GM18867 (cell line): ENCODE measurements at regions not wholly inside any gene's neighbourhood (a gene's known extent, or its start where the extent isn't known, plus 50 kb on each side); places are given as distances from the start of the nearest gene placed in this dataset.

Source experiments
- ATAC-seq: cut with Tn5 transposase; IDR thresholded peaks from one replicate; pipeline ENCODE4 v1.9.1; 2021; ENCODE audit warnings: mild to moderate bottlenecking, moderate library complexity; ENCODE audit not compliant: unreplicated experiment

GRCh38 chr13:78997902-78998629 is 339.1 kb upstream of the OBI1 start:
- peak; percentile 43 for ATAC-seq

DNA sequence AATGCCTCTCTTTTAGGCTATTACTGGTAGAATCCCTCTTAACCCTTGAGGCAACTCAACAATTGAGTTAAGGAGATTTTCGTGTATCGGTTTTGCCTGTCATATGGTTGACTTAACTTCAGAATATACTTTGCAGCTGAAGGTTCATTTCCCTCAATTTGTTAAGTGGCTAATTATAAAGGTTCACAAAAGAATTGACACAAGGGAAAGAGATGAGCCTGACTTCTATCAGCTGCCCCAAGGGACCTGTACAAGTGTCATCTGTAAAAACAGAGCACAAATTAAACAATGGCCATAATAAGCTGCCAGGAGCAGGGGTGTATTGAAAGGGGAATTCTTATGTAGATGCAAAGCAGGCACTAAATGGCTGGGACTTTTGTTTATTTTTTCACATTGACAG is 334.8 kb upstream of the OBI1 start:
- ATAC-seq = no peak

DNA sequence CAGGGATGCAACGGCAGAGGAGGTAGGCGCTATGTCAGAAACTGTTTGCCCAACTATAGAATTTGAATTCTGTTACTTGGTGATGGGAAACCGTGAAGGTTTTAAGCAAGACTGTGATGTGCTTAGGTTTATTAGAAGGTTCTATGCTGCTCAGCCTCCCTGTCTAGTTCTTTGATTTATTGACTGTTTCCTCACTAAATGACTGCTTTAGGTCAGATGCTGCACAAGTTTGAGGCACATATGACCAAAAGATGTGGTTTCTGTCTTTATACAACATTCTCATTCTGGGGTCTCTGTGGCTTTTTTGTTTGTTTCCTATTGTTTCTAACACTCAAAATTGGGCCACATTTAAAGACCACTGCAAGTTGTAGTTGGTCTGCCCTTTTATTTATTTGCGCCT is 323.0 kb upstream of the OBI1 start:
- ATAC-seq = no peak

DNA sequence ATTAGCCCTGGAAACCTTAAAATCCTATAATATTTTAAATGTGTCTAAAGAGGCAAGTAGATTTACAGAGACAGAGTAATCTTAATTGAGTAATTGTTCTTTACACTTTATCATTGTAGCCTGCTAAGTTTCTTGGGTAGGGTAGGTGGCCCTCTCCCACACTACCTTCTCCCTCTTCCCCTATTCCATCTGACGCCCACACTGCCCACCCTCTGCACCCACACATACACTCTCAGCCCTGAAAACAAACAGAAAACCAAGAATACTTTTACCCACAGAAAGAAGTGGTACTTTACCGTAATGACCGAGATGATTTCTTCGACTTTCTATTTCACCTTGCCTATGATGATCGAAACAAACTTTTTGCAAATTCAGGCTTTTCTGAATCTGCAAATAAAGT is 320.4 kb upstream of the OBI1 start:
- ATAC-seq = no peak

DNA sequence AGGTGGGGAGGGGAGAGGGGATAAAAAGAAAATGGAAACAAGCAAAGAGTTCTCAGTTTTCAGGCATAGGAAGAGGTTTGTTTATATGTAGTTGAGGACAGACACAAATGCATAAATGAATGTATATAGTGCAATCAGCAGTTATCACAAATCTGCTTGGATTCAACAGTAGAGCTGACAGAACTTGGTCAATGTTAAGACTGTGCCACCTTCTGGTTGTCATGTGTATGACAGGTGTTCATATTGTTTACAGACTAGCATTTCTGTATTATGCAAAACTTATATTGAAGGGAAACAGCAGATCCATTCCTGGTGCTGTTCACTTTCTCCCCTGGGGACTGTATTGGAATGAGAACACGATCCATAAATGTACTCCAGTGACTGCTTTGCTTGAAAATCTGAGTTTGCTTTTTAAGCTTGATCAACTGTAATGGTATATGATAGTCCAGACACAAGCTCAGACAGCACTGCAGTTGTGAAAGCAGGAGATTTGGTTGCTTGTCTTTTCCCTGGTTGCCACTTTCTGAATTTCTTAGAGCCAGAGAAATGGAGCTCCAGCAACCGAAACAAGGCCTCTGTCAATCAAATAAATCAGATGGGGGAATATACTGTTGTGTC is 319.5 kb upstream of the OBI1 start:
- ATAC-seq = peak; percentile 96

- no peak for ATAC-seq
Measured at GRCh38 chr13:78977311-78977710, 318.4 kb upstream of the OBI1 start.

DNA sequence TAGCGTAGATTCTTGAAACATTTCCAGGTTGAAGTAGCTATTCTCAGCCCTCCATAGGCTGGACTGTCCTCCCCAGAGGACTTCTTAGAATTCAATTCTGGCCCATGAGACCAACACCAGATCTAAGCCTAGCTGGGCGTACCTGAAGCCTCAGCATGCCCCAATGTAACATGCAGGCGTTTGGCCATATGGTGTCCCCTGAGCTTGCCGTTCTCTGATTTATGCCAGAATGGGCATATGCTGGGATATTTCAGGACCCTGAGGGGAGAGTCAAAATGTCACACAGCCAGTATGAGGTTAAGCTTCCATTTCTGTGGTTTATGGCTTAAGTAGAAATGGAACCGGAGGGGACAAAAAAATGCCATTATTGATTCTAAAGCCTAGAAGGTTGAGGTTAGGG is 317.7 kb upstream of the OBI1 start:
- no peak for ATAC-seq

DNA sequence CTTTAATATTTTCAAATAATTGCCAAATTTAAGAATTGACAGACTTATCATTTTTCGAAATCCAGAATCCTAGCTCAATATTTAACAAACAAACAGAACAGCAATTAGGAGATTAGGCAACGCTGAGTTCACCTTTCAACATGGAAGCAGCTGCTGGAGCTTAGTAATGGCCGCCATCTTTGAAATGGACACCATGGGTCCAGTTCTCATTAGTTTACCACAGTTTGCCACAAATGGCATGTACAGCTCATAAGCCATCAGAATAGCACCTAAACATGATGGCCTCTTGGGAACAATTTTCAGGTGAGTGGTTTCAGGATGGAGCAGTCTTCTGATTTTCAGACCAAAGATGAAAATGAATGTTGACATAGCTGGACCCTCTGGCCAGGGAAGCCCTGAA is 313.6 kb upstream of the OBI1 start:
- ATAC-seq = no peak

- no peak for ATAC-seq
Measured at GRCh38 chr13:78971355-78972025, 312.5 kb upstream of the OBI1 start.

DNA sequence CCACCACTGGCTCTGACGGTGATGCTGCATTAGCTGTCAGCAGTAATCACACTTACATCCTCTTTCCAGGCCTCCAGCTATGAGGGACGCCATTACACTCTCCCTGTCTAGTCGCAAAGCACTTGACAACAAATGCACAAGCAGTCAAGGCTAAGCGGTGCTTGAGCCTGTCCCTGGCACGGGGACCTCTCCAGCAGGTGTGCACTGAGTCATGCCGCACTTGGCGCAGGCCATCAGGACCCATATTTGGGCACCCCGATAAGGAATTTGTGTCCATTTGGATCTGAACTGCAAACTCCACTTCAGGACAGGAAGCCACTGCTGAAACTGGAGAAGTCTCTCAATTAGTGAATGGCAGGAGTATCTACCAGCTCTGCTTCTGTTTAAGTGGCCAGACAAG is 301.9 kb upstream of the OBI1 start:
- no peak for ATAC-seq

DNA sequence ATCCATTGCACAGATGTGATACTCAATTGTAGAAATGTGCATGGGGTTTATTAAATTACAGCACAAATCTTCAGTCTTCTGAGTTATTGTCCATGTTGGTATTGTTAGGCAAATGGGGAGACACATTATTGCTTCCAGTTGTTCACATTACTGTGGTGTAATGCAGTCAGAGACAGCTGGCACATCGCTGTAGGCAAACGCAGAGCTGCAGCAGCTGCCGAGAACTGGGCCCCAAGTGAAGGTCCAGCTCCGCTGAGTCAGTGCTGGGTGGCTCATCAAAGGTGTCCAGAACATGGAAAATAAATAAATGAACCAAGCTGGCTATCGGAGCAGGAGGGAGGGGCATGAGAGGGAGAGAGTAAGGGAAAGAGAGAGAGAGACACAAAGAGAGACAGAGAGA is 299.1 kb upstream of the OBI1 start:
- ATAC-seq = no peak

- no peak for ATAC-seq
Measured at GRCh38 chr13:78940455-78941130, 281.6 kb upstream of the OBI1 start.

DNA sequence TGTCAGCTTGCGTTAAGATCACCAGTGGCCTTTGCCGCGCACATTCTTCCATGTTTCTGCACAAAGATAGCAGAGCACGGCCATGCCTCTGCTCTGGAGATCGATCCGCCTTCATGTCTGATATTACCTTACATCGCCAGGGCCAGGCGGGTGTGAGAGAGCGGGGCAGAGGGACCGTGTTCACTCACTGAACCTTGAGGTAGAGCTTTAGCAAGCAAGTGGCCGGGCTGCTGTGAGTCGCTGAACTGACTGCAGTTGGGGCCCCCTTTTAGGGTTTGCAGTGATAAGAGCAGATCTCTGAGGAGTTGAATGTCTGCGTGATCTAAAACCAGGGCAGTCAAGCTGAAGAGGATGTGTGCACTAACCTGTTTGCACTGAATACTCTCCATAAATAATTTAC is 275.4 kb upstream of the OBI1 start:
- peak; percentile 14 for ATAC-seq

GRCh38 chr13:78915015-78915414 is 256.1 kb upstream of the OBI1 start:
- no peak for ATAC-seq

GRCh38 chr13:78913656-78914055 is 254.7 kb upstream of the OBI1 start:
- no peak for ATAC-seq

DNA sequence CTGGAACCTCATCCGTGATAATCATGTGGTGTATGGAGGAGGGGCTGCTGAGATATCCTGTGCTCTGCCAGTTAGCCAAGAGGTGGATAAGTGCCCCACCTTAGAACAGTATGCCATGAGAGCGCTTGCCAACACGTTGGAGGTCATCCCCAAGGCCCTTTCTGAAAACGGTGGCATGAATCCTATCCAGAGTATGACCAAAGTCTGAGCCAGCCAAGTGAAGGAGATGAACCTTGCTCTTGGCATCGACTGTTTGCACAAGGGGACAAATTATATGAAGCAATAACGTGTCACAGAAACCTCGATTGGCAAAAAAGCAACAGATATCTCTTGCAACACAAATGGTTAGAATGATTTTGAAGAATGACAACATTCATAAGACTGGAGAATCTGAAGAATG is 251.2 kb upstream of the OBI1 start:
- ATAC-seq = no peak

DNA sequence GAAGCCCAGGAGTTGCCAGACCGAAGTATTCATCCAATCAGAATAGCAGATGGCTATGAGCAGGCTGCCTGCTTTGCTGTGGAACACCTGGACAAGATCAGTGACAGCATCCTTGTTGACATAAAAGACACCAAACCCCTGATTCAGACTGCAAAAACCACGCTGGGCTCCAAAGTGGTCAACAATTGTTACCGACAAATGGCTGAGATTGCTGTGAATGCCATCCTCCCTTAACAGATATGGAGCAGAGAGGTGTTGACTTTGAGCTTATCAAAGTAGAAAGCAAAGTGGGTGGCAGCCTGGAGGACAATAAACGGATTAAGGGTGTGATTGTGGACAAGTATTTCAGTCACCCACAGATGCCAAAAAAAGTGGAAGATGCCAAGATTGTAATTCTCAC is 250.3 kb upstream of the OBI1 start:
- ATAC-seq = no peak

DNA sequence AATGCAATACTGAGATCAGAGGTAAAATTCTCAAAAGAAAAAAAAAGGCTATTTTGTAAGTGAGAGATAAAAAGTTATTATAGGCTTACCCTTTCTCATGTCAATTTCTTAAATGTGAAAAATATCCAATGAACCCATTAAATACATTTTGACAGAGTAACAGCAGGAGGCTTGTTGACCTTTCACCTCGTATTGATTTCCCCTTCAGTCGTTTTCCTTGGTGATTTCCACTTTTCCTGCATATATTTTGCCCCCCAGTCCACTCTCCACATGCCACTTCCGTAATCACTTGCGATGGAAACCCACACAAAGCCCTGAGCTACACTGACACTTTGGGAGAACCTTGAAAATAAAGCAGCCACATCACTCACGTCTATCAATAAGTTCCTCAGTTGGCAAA is 248.1 kb upstream of the OBI1 start:
- no peak for ATAC-seq

DNA sequence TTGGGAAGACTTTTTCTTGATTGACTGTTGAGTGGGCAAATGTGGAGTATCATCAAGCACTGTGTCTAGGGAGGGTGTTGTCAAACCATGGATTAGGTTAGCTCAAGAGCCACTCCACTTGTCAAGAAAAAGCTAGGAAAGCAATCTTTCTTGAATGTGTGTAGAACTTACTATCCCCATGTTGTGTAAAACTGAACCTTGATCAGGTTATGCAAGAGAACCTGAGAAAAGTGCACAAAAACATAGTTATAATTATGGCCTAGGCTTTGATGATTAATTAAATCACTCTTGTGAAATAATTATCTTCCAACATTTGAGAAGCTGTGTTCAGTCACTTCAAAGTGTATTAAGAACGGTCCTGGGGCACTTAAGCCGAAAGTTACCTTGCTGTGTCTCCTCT is 238.2 kb upstream of the OBI1 start:
- ATAC-seq = no peak

- no peak for ATAC-seq
Measured at GRCh38 chr13:78884571-78884970, 225.6 kb upstream of the OBI1 start.

DNA sequence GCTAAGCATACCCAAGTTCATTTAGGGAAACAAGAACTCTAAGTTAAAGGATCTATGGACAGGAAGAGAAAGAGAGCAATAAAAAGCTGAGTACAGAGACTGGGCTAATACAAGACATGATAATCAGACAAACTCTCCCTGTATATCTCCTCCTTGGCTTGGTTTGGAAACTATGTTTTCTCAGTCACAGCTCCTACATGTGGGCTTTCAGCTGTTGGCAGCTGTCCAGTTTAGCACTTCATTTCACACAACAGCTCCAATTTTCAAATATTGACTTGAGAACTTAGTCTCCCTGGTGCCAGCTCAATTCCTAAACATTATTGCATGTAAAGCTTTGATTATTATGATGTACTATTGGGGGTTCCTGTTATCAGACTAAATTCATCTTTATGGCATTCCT is 222.8 kb upstream of the OBI1 start:
- no peak for ATAC-seq

- no peak for ATAC-seq
Measured at GRCh38 chr13:78881054-78881453, 222.1 kb upstream of the OBI1 start.
